BLaER1 treated with 17β-estradiol and CSF1 and Interleukin-3, amounts not matched to agents 10 nM and 100 nM (cell line): ENCODE measurements at regions not wholly inside any gene's neighbourhood (a gene's known extent, or its start where the extent isn't known, plus 50 kb on each side); places are given as distances from the start of the nearest gene placed in this dataset.

Source experiments
- H3K27ac ChIP-seq, 11 experiments: shearing (Covaris generic); formaldehyde crosslinking; 2 replicates each; pipeline ENCODE4 v1.8.1; 2022
- H3K27me3 ChIP-seq, 11 experiments: shearing (Covaris generic); formaldehyde crosslinking; 2 replicates each; pipeline ENCODE4 v1.8.1; 2022
- H3K36me3 ChIP-seq, 11 experiments: shearing (Covaris generic); formaldehyde crosslinking; 2 replicates each; pipeline ENCODE4 v1.8.1; 2022
- H3K4me1 ChIP-seq, 10 experiments: shearing (Covaris generic); formaldehyde crosslinking; 2 replicates each; pipeline ENCODE4 v1.8.1; 2022
- H3K4me2 ChIP-seq, 11 experiments: shearing (Covaris generic); formaldehyde crosslinking; 2 replicates each; pipeline ENCODE4 v1.8.1; 2022
- H3K4me3 ChIP-seq, 10 experiments: shearing (Covaris generic); formaldehyde crosslinking; 2 replicates each; pipeline ENCODE4 v1.8.1; 2022
- H3K9ac ChIP-seq, 11 experiments: shearing (Covaris generic); formaldehyde crosslinking; 2 replicates each; pipeline ENCODE4 v1.8.1; 2022
- H3K9me3 ChIP-seq, 11 experiments: shearing (Covaris generic); formaldehyde crosslinking; replicated peaks in 1 of 11; 2 replicates each; pipeline ENCODE4 v1.8.1; 2022
- H4K20me1 ChIP-seq, 11 experiments: shearing (Covaris generic); formaldehyde crosslinking; 2 replicates each; pipeline ENCODE4 v1.8.1; 2022
- Cebpa-rat ChIP-seq, 11 experiments: shearing (Covaris generic); IDR thresholded peaks; 2 replicates each; pipeline ENCODE4 v1.8.1; 2022

DNA sequence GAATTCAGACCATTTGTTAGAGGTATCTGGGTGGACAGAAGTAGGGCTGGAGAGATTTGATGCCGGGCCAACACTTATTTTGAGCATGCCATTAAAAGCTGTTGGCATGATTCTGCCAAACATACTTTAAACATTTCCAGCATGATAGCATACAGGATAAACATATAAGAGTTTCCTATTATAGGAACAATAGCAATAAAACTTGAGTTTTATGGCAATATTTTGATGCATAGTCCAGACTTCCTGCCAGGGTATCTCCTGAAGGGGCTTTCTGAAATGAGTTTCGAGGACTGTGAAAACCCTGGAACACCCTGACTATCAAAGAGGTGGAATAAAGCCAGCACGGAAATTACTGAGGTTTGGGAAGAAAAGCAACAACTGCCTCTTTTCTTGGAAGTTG lies 1398.0 kb upstream of the NXPH2 start:
- H3K4me3 ChIP-seq: no peak overlapping the region
- H4K20me1 ChIP-seq: no peaks in the 10 kb centered on the region
- no peaks in the 10 kb centered on the region for H3K27me3 ChIP-seq
- H3K27ac ChIP-seq: no peak overlapping the region
- H3K9ac ChIP-seq: no peak overlapping the region
- no peaks in the 10 kb centered on the region for H3K9me3 ChIP-seq
- no peak overlapping the region for H3K4me2 ChIP-seq
- H3K4me1 ChIP-seq: no peaks in the 10 kb centered on the region
- H3K36me3 ChIP-seq: no peaks in the 10 kb centered on the region
- TF ChIP-seq Cebpa-rat (IDR thresholded peaks at IDR 0.05): no peak

DNA sequence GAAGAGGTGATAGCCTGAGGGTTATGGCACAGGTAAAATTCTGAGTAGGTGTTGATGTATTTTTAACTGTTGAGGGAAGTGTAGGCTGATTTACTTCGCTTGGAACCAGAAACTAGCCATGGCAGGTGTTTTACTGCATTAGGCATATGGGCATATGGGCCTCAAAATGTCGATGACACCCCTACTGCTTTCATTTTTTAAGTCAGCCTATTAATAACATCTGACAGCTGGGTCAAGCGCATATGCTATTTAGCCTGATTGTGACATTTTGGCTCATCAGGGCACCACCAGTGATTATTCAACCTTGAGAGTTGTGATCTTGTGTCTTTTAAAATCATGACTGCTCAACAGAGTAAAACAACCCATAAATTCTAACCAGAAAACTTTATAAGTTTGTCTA lies 1396.9 kb upstream of the NXPH2 start:
- Histone ChIP-seq H3K4me3 (no peak overlapping the region), H3K27ac (no peak overlapping the region), H3K36me3 (no peaks in the 10 kb centered on the region), H3K4me2 (no peak overlapping the region), H3K9ac (no peak overlapping the region), H3K27me3 (no peaks in the 10 kb centered on the region), H4K20me1 (no peaks in the 10 kb centered on the region), H3K9me3 (no peaks in the 10 kb centered on the region), H3K4me1 (no peaks in the 10 kb centered on the region)
- TF ChIP-seq Cebpa-rat (IDR thresholded peaks at IDR 0.05): no peak

DNA sequence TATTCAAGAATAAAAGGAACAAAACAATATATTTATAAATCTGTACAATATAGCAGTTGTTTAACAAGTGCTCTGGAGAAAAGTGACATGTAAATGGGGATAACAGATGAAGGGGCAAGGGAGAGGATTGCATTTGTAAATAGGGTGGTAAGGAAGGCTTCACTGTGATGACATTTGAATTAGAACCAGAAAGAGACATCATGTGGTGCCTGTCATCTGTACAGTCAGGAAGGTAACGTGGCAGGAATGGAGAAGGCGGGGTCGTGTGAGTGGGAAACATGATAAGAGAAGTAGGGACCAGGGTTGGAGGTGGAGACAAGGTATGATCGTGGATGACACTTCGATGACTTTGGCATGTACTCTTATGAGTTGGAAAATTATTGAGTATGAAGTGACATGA lies 1393.6 kb upstream of the NXPH2 start:
- Histone ChIP-seq H3K36me3 (no peaks in the 10 kb centered on the region), H4K20me1 (no peaks in the 10 kb centered on the region), H3K27me3 (no peaks in the 10 kb centered on the region), H3K27ac (no peak overlapping the region), H3K4me3 (no peak overlapping the region), H3K9ac (no peak overlapping the region), H3K4me1 (no peaks in the 10 kb centered on the region), H3K9me3 (peaks cover 0 to 4% (median 0%) of the 10 kb centered on the region in 11 experiments; a peak in 1 of 22 replicates), H3K4me2 (no peak overlapping the region)
- TF ChIP-seq Cebpa-rat (IDR thresholded peaks at IDR 0.05): no peak

DNA sequence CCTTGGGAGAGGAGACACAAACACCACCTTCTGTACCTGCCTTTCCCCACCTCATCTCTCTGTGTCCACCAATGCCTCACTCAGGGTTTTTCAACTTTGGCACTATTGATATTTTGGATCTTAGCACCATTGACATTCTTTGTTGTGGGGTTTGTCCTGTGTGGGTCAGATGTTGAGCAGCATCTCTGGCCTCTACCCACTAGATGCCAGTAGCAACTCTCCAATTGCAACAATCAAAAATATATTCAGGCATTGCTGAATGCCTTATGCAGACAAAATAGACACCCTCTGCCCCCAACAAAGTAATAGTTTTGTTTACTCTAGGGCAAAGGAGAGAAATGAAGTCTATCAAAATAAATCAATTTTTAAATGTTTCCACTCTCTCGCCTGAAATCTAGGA lies 1384.3 kb upstream of the NXPH2 start:
- H3K27ac ChIP-seq: no peak overlapping the region
- H3K36me3 ChIP-seq: no peaks in the 10 kb centered on the region
- no peaks in the 10 kb centered on the region for H4K20me1 ChIP-seq
- H3K4me2 ChIP-seq: no peak overlapping the region
- H3K9ac ChIP-seq: no peak overlapping the region
- no peaks in the 10 kb centered on the region for H3K9me3 ChIP-seq
- no peaks in the 10 kb centered on the region for H3K4me1 ChIP-seq
- H3K4me3 ChIP-seq: no peak overlapping the region
- TF ChIP-seq Cebpa-rat (IDR thresholded peaks at IDR 0.05): no peak
- H3K27me3 ChIP-seq: no peaks in the 10 kb centered on the region

DNA sequence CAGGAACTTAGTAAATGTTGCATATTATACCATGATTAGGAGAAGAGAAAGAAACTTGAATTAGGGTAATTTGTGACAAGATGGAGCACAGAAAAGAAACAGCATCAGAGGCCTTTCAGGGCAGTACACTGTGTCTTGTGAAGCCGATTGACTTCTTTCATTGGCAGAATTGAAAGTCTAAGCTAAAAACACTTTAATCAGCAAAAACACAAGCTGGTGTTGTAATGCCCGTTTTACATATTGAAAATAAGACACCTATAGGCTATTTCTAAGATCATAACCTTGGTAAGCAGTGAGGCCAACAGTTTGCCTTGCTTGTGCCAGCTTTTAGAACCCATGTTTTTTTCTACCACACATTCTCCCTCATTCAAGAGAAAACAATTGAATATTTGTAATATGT lies 1378.1 kb upstream of the NXPH2 start:
- TF ChIP-seq Cebpa-rat (IDR thresholded peaks at IDR 0.05): no peak
- Histone ChIP-seq H3K9ac (no peak overlapping the region), H3K4me3 (no peak overlapping the region), H3K36me3 (no peaks in the 10 kb centered on the region), H4K20me1 (no peaks in the 10 kb centered on the region), H3K4me2 (no peak overlapping the region), H3K27ac (no peak overlapping the region), H3K9me3 (peaks cover 0 to 5% (median 0%) of the 10 kb centered on the region in 11 experiments; a peak in 1 of 22 replicates), H3K4me1 (no peaks in the 10 kb centered on the region), H3K27me3 (no peaks in the 10 kb centered on the region)

DNA sequence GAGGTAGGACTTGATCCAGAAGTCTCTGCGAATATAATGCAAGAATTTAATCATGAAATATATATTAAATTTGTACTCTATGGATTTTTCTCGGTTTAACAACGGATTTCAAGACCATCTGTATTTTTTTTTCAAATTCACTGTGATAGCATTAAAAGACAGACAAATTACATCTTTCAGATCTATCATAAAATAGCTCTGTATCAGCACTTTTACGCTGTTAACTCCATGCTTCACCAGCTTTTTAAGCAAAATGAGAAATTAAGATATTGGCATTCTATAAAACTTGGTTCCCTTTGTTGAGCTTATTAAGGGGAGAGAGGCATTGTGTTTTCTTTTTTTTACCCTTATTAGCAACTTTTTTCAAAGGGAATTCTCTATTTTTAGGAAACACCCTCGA lies 1377.6 kb upstream of the NXPH2 start:
- no peak for TF ChIP-seq Cebpa-rat (IDR thresholded peaks at IDR 0.05)
- no peaks in the 10 kb centered on the region for H4K20me1 ChIP-seq

DNA sequence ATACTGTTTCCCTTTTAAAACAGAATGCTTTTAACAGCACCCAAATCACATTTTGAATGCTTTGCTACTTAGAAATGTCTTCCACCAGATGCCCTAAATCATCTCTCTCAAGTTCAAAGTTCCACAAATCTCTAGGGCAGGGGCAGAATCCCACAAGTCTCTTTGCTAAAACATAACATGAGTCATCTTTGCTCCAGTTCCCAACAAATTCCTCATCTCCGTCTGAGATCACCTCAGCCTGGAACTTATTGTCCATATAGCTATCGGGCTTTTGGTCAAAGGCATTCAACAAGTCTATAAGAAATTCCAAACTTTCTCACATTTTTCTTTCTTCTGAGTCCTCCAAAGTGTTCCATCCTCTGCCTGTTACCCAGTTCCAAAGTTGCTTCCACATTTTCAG lies 1374.5 kb upstream of the NXPH2 start:
- Histone ChIP-seq H3K4me2 (no peak overlapping the region), H3K9ac (no peak overlapping the region), H3K27ac (no peak overlapping the region), H4K20me1 (no peaks in the 10 kb centered on the region), H3K36me3 (no peaks in the 10 kb centered on the region), H3K27me3 (no peaks in the 10 kb centered on the region), H3K9me3 (peaks cover 0 to 5% (median 0%) of the 10 kb centered on the region in 11 experiments; a peak in 1 of 22 replicates), H3K4me3 (no peak overlapping the region), H3K4me1 (no peaks in the 10 kb centered on the region)
- TF ChIP-seq Cebpa-rat (IDR thresholded peaks at IDR 0.05): no peak

More for the DNA sequence above, 1377.6 kb upstream of the NXPH2 start:
- Histone ChIP-seq H3K9ac (no peak overlapping the region), H3K9me3 (peaks cover 0 to 5% (median 0%) of the 10 kb centered on the region in 11 experiments; a peak in 1 of 22 replicates), H3K4me1 (no peaks in the 10 kb centered on the region), H3K27me3 (no peaks in the 10 kb centered on the region), H3K27ac (no peak overlapping the region), H3K36me3 (no peaks in the 10 kb centered on the region), H3K4me3 (no peak overlapping the region), H3K4me2 (no peak overlapping the region)

DNA sequence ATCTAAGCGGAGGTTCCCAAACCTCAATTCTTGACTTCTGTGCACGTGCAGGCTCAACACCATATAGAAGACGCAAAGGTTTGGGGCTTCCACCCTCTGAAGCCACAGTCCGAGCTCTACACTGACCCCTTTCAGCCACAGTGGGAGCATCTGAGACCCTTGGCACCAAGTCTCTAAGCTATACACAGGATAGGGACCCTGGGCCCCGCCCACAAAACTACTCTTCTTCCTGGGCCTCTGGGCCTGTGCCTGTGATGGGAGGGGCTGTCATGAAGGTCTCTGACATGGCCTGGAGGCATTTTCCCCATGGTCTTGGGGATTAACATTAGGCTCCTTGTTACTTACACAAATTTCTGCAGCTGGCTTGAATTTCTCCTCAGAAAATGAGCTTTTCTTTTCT lies 1374.1 kb upstream of the NXPH2 start:
- TF ChIP-seq Cebpa-rat (IDR thresholded peaks at IDR 0.05): no peak
- Histone ChIP-seq H3K4me1 (no peaks in the 10 kb centered on the region), H3K4me3 (no peak overlapping the region), H4K20me1 (no peaks in the 10 kb centered on the region), H3K27ac (no peak overlapping the region), H3K36me3 (no peaks in the 10 kb centered on the region), H3K9me3 (peaks cover 0 to 5% (median 0%) of the 10 kb centered on the region in 11 experiments; a peak in 1 of 22 replicates), H3K9ac (no peak overlapping the region), H3K27me3 (no peaks in the 10 kb centered on the region), H3K4me2 (no peak overlapping the region)

DNA sequence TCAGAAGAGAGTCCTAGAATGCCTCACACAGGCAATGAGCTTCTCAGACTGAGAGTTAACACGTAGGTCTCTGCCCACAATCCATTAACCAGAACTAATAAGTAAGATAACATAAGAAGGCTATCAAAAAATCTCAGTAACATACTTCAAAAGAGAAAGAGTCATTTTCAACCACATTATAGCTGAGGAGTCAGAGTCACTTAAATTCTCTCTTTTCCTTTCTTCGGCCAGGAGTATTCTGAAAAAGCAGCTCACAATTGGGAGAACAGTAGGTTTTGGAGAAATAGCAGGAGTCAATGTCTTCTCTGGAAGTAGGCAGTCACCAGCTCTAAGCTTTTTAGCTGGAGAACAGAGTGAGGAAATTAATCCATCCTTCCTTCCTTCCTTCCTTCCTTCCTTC lies 1364.4 kb upstream of the NXPH2 start:
- TF ChIP-seq Cebpa-rat (IDR thresholded peaks at IDR 0.05): no peak
- no peak overlapping the region for H3K27ac ChIP-seq
- no peaks in the 10 kb centered on the region for H3K36me3 ChIP-seq

DNA sequence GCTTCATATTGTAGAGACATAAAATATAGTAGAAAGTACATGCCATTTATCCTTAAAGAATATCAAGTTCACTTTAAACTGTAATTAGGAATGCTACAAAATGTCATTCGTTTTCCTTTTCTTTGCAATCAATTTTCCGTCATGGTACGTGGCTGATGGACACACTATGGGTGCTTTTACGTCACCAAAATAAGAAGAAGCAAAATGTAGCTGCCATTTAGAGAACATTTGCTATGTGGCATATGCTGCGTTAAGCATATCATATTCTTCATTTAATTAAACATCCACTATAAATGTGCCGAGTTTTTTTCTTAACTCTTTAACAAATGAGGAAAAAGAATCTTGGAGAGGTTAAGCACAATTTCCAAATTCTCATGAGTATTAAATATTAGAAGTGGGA lies 1358.5 kb upstream of the NXPH2 start:
- Histone ChIP-seq H3K4me1 (no peaks in the 10 kb centered on the region), H3K9me3 (no peaks in the 10 kb centered on the region), H3K27ac (no peak overlapping the region), H3K9ac (no peak overlapping the region), H3K36me3 (no peaks in the 10 kb centered on the region), H3K4me2 (no peak overlapping the region), H4K20me1 (no peaks in the 10 kb centered on the region), H3K4me3 (no peak overlapping the region), H3K27me3 (no peaks in the 10 kb centered on the region)
- no peak for TF ChIP-seq Cebpa-rat (IDR thresholded peaks at IDR 0.05)

More for the DNA sequence above, 1364.4 kb upstream of the NXPH2 start:
- Histone ChIP-seq H4K20me1 (no peaks in the 10 kb centered on the region), H3K9ac (no peak overlapping the region), H3K4me1 (no peaks in the 10 kb centered on the region), H3K9me3 (no peaks in the 10 kb centered on the region), H3K4me3 (no peak overlapping the region), H3K27me3 (no peaks in the 10 kb centered on the region), H3K4me2 (no peak overlapping the region)
